SH-SY5Y (cell line): ENCODE measurements at regions not wholly inside any gene's neighbourhood (a gene's known extent, or its start where the extent isn't known, plus 50 kb on each side); places are given as distances from the start of the nearest gene placed in this dataset.

Experiments used
- GATA2 ChIP-seq: IDR thresholded peaks from 2 replicates; pipeline ENCODE4 v1.6.1; 2011; ENCODE audit warnings: mild to moderate bottlenecking, low read depth, low read length
- GATA3 ChIP-seq: IDR thresholded peaks from 2 replicates; pipeline ENCODE4 v1.6.1; 2011; ENCODE audit warnings: low read depth, mild to moderate bottlenecking, low read length, moderate library complexity

DNA sequence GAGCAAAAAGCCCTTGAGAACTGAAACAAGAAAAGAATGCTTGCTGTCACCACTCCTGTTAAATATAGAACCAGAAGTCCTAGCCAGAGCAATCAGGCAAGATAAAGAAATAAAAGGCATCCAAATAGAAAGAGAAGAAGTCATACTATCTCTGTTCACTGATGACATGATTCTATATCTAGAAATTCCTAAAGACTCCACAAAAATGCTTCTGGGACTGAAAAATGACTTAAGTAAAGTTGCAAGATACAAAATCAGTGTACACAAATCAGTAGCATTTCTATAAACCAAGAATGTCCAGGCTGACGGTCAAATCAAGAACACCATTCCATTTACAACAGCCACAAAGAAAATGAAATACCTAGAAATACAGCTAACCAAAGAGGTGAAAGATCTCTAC, 552.7 kb upstream of the SLIT2 start:
- TF ChIP-seq GATA3 (no peak), GATA2 (no peak)
